Thymus (tissue), 11 donors: ENCODE measurements at regions not wholly inside any gene's neighbourhood (a gene's known extent, or its start where the extent isn't known, plus 50 kb on each side); places are given as distances from the start of the nearest gene placed in this dataset.
"Not testable (repeated sequence)": the region's sequence is repeated elsewhere in the genome, so short reads cannot be mapped to it uniquely, and the experiment has no call there.

Experiments used
- DNase-seq, 9 donors: peaks; one replicate each; pipeline ENCODE4 v3.0.0-alpha.2; 2013; ENCODE audit warnings: low spot score in 9 of 9, low read depth in 6 of 9, missing footprints in 1 of 9
- H3K27ac ChIP-seq, 2 donors: one replicate each; pipeline ENCODE4 v1.5.1; 2013; ENCODE audit warnings: control low read depth in 1 of 2, low read depth in 1 of 2, low read length in 1 of 2, mild to moderate bottlenecking in 1 of 2, moderate library complexity in 1 of 2
- H3K27me3 ChIP-seq, 2 donors: one replicate each; pipeline ENCODE4 v1.5.1; 2013; ENCODE audit warnings: low read length in 1 of 2; ENCODE audit not compliant: control insufficient read depth in 2 of 2, insufficient read depth in 1 of 2
- H3K36me3 ChIP-seq, 2 donors: one replicate each; pipeline ENCODE4 v1.5.1; 2013; ENCODE audit warnings: low read length in 1 of 2, mild to moderate bottlenecking in 1 of 2, moderate library complexity in 1 of 2; ENCODE audit not compliant: control insufficient read depth in 2 of 2, insufficient read depth in 2 of 2
- H3K4me1 ChIP-seq, 2 donors: one replicate each; pipeline ENCODE4 v1.5.1; 2013; ENCODE audit warnings: low read length in 2 of 2; ENCODE audit not compliant: control insufficient read depth in 2 of 2, insufficient read depth in 2 of 2
- H3K4me3 ChIP-seq, 2 donors: one replicate each; pipeline ENCODE4 v1.5.1; 2013; ENCODE audit warnings: low read length in 2 of 2, control low read depth in 1 of 2, mild to moderate bottlenecking in 1 of 2
- H3K9me3 ChIP-seq, 2 donors: one replicate each; pipeline ENCODE4 v1.5.1; 2013; ENCODE audit warnings: low read length in 1 of 2, mild to moderate bottlenecking in 1 of 2; ENCODE audit not compliant: control insufficient read depth in 2 of 2, insufficient read depth in 1 of 2
- WGBS: extraction: QIAGEN DNeasy Blood & Tissue Kit; methylation state at CpG from one replicate; pipeline ENCODE4 v1.1.7; 2013; 5-methylcytosine and 5-hydroxymethylcytosine counted together
- donor health status: healthy.

DNA sequence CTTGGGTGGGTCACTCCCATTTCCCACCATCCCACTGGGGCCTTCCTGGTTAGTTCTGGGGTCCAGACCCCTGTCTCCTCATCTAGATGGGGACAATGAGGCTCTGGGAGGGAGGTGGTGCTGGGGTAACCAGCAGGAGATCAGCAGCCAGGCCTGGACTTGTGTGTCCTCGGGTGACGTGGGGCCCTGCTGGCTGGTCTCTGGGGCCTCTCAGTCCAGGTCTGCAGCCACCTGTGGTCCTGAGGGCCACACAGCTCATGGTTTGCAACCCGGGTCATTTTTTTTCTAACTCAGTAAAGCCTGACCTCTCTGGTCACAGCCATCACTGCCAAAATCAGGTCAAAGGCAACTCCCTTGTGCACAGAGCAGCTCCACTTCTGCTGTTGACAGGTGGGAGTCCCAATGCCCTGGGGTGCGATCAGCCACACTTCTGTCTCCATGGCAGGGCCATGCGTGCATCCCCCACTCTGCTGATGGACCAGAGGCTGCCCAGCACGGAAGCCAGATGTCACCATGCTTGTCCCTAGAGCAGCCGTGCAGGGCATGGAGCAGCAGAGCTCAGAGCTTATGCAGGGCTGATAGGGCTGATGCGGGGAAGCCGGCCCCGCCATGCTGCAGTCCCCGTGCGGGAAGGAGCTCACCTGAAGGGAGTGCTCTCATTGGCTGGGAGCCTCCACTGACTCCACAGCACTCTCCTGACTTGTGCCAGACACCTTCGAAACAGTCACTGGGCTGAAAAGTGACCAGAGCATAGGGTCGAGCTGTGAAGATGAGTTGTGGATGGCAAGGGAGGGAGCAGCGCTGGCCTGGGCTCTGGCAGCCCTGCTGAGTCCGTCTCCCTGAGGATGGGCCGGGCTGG lies 250.9 kb downstream of the ADGRD1 start:
- Histone ChIP-seq H3K36me3 (no peaks in the 10 kb centered on the region), H3K4me1 (no peaks in the 10 kb centered on the region), H3K9me3 (no peaks in the 10 kb centered on the region), H3K4me3 (no peak overlapping the region), H3K27ac (no peak overlapping the region), H3K27me3 (no peaks in the 10 kb centered on the region)
- no peak for DNase-seq
- WGBS: 93% methylated on average over 17 of the region's 17 CpGs

DNA sequence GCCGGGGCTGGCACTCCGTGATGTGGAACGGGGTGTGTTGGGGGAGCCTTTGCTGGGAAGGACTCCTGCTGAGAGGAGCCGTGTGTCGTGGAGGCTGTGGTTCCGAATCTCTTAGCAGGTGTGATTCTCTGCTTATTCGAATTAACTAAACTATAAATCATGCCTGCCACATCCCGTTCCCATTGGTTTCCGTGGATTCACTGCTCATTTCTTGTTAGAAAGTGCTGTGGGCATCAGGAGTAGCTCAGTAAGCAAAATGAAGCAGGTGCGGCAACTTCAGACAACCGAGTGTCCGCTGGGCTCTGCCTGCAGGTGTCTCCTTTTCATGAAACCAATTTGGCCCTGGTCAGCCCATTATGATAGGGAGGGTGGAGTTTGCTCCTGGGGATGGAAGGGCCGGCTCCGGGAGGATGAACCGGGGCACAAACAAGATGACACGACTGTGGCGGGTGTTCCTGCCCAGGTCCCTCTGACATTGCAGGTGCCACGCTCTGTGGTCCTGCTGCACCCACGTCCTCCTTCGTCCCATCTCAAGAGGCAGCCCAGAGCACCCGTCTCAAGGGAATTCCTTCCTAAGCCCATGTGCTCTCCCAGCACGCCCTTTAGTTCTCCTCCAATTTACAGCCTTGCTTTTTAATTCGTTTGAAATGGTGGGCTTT lies 251.7 kb downstream of the ADGRD1 start:
- H3K9me3 ChIP-seq, H3K27ac ChIP-seq, H3K36me3 ChIP-seq, H3K27me3 ChIP-seq, H3K4me1 ChIP-seq, DNase-seq, H3K4me3 ChIP-seq: not testable (repeated sequence)
- 94% methylated on average over 23 of the region's 23 CpGs for WGBS

DNA sequence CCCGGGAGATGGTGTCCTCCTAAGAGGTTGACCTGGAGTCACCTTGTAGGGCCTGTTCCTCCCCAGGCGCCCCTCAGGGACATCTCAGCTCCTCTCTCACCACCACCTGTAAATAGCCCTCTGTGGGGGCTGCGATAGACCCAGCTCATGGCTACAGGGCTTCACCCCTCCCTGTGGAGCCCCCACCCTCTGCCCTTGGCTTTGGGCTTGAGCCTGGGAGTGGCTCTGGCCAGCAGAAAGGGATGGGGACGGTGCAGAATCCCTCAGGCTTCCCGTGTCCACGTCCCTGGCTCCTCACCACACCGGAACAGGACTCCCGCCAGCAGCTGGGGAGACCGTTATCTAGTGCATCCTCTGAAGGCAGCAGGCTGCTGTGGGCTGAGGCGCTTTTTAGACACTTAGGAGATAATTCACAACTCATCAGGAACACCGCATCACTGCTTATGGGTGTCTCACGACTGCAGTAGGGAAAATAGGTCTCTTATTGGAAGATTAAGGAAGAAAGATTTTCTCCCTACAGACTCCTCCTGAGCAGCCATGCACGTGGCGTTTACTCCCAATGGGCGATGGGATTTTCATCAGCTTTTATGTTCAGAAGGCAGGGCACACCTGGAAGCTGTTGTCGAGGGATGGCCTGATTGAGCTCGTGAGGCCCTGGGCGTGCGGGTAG lies 253.1 kb downstream of the ADGRD1 start:
- not testable (repeated sequence) for H3K9me3 ChIP-seq, H3K36me3 ChIP-seq, H3K27me3 ChIP-seq, DNase-seq, H3K4me1 ChIP-seq, H3K4me3 ChIP-seq, H3K27ac ChIP-seq
- WGBS: 91% methylated on average over 16 of the region's 19 CpGs

GRCh38 chr12:131207300-131207660 lies 253.6 kb downstream of the ADGRD1 start:
- H3K4me3 ChIP-seq, H3K27me3 ChIP-seq, H3K4me1 ChIP-seq, H3K9me3 ChIP-seq, H3K27ac ChIP-seq, H3K36me3 ChIP-seq, DNase-seq: not testable (repeated sequence)
- 97% methylated on average over 12 of the region's 12 CpGs for WGBS

GRCh38 chr12:131207841-131208240 lies 254.1 kb downstream of the ADGRD1 start:
- H3K27me3 ChIP-seq, DNase-seq, H3K9me3 ChIP-seq, H3K36me3 ChIP-seq, H3K27ac ChIP-seq, H3K4me1 ChIP-seq, H3K4me3 ChIP-seq: not testable (repeated sequence)
- WGBS: 97% methylated on average over 12 of the region's 21 CpGs

DNA sequence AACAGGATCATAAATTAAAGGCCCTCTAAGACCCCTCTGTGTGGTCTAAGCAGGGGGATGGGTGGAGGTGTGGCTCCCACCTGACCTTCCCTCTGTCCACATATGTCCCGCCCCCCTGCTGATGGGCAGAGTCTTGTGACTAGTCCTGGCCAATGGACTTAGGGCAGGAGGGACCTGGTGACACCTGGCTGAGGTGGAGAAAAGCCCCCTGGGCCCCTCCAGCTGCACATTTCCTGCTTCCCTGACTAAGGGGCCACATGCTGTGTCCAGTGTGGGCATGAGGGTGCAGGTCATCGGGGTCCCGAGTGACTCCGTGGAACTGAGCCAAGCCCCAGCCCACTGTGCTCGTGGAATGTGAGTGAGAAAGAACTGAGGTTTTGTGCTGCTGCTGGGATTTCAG lies 254.7 kb downstream of the ADGRD1 start:
- Histone ChIP-seq H3K36me3 (no peaks in the 10 kb centered on the region), H3K9me3 (no peaks in the 10 kb centered on the region), H3K27ac (no peak overlapping the region), H3K27me3 (no peaks in the 10 kb centered on the region), H3K4me1 (peaks cover 0 to 7% of the 10 kb centered on the region in 2 donors), H3K4me3 (no peak overlapping the region)
- no peak for DNase-seq
- 82% methylated on average over 5 of the region's 5 CpGs for WGBS

DNA sequence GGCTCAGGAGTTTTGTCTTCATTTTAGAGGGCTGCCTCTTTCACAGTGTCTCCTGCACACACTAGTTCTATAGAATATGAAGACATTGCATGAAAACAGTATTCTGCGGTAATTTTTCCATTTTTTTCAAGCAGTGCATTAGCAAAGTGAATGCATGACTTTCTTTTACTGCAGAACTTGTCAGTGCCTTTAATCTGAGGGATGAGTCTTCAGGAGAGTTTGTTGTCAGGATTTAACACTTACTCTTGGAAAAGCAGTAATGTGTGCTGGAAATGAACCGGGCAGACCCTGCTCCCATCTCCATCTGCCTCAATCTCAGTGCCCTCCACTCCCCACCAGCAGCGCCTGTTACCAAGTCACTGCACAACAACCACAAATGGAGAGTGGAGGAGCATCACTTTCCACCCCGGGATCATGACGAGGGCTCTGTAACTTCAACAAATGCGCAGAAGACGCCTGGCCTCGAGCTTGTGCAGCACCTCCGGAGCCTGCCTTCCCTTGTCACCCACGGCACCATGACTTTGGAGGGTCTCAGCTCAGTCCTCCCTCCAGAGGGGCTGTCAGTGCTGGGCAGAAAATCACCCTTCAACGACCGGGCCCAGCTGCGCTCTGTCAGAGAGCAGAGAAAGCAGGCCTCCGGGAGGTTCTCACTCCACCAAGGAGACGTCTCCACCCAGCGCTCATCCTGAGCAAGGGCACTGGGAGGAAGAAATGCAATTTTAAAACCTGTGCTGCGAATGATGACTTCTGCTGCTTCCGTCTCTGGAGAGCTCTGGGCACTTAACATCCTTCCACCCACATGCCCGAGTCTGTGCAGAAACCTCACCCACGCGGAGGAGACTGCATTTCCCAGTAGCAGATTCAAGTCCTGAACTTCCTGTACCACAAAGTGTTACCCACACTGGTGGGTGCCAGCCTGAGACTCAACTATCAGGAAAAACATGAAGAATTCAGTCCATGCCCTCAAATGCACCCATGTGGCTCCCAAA lies 255.7 kb downstream of the ADGRD1 start:
- no peak overlapping the region for H3K27ac ChIP-seq
- H3K9me3 ChIP-seq: no peaks in the 10 kb centered on the region
- 89% methylated on average over 21 of the region's 21 CpGs for WGBS
- no peak for DNase-seq
- H3K27me3 ChIP-seq: no peaks in the 10 kb centered on the region
- H3K4me1 ChIP-seq: peaks cover 0 to 7% of the 10 kb centered on the region in 2 donors
- no peaks in the 10 kb centered on the region for H3K36me3 ChIP-seq
- H3K4me3 ChIP-seq: no peak overlapping the region

DNA sequence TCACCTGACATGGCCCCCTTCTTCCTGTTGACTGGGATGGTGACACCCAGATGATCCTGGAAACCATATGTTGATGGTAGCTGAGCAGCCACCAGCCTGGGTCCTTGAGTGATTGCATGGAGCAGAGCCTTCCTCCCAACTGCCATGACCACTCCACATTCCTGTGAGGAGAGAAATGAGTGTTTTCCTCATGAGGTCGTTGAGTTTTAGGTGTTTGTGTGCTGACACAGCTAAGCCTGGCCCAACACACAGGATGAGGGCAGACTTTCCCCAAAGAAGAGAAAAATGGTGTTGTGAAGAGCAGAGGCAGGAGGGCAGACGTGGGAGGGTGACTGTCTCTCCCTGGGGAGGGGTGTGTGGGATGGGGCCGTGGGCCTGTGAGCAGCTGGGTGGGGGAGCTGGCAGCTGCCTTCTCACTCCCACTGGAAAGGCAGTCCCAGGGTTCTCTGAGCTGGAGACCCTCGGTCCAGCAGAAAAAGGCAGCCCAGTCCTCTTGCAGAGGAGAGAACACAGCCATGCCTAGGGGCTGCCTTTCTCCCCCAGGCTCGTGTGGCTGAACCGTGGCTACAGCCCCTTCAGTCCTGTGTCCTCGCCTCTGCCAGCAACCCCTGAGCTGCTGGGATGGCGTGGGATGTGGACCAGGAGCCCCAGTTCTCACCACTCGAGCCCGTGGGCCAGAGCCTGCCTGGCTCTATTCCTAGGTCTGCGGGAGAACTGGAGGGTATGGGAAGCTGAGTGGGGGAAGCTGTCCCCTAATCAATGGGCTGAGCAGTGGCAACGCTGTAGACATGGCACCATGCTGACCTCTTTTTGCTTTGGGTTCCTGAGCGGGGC lies 257.0 kb downstream of the ADGRD1 start:
- Histone ChIP-seq H3K4me3 (no peak overlapping the region), H3K36me3 (no peaks in the 10 kb centered on the region), H3K27me3 (no peaks in the 10 kb centered on the region), H3K9me3 (no peaks in the 10 kb centered on the region), H3K27ac (no peak overlapping the region), H3K4me1 (peaks cover 0 to 7% of the 10 kb centered on the region in 2 donors)
- DNase-seq: no peak
- 86% methylated on average over 13 of the region's 13 CpGs for WGBS
